IPS-NIHi7 (cell line): ENCODE measurements at regions not wholly inside any gene's neighbourhood (a gene's known extent, or its start where the extent isn't known, plus 50 kb on each side); places are given as distances from the start of the nearest gene placed in this dataset.
"Not testable (repeated sequence)": the region's sequence is repeated elsewhere in the genome, so short reads cannot be mapped to it uniquely, and the experiment has no call there.

Source experiments
- DNase-seq: peaks from one replicate; pipeline ENCODE4 v3.0.0; 2012; ENCODE audit warnings: mixed read lengths; ENCODE audit errors: extremely low spot score

GRCh38 chr5:87785554-87786335, 373.0 kb upstream of the CCNH start:
- DNase-seq, result no peak

- no peak for DNase-seq
Measured at GRCh38 chr5:87784879-87785495, 372.3 kb upstream of the CCNH start.

GRCh38 chr5:87784311-87784710, 371.6 kb upstream of the CCNH start:
- DNase-seq, result no peak

- no peak for DNase-seq
Measured at GRCh38 chr5:87782916-87783315, 370.2 kb upstream of the CCNH start.

GRCh38 chr5:87781976-87782375, 369.2 kb upstream of the CCNH start:
- DNase-seq, result no peak

GRCh38 chr5:87780831-87781760, 368.4 kb upstream of the CCNH start:
- peak; percentile 61 for DNase-seq

GRCh38 chr5:87778876-87779275, 366.1 kb upstream of the CCNH start:
- no peak for DNase-seq

- no peak for DNase-seq
Measured at GRCh38 chr5:87777877-87778276, 365.1 kb upstream of the CCNH start.

- DNase-seq, result no peak
Measured at GRCh38 chr5:87776785-87777184, 364.1 kb upstream of the CCNH start.

- not testable (repeated sequence) for DNase-seq
Measured at GRCh38 chr5:87776302-87776701, 363.6 kb upstream of the CCNH start.

- DNase-seq, result no peak
Measured at GRCh38 chr5:87775228-87775627, 362.5 kb upstream of the CCNH start.

GRCh38 chr5:87774804-87775203, 362.1 kb upstream of the CCNH start:
- no peak for DNase-seq

- DNase-seq, result peak; percentile 44
Measured at GRCh38 chr5:87770601-87771121, 357.9 kb upstream of the CCNH start.

GRCh38 chr5:87770016-87770570, 357.4 kb upstream of the CCNH start:
- DNase-seq, result no peak

GRCh38 chr5:87769157-87769556, 356.4 kb upstream of the CCNH start:
- DNase-seq, result no peak

GRCh38 chr5:87768190-87768589, 355.5 kb upstream of the CCNH start:
- DNase-seq, result no peak

- DNase-seq, result no peak
Measured at GRCh38 chr5:87765009-87765408, 352.3 kb upstream of the CCNH start.

- DNase-seq, result no peak
Measured at GRCh38 chr5:87762631-87763030, 349.9 kb upstream of the CCNH start.

- DNase-seq, result no peak
Measured at GRCh38 chr5:87756951-87757350, 344.2 kb upstream of the CCNH start.

GRCh38 chr5:87755360-87755759, 342.6 kb upstream of the CCNH start:
- peak; percentile 20 for DNase-seq

GRCh38 chr5:87754009-87754757, 341.5 kb upstream of the CCNH start:
- no peak for DNase-seq
